ENCODE measurements at regions not wholly inside any gene's neighbourhood (a gene's known extent, or its start where the extent isn't known, plus 50 kb on each side); places are given as distances from the start of the nearest gene placed in this dataset.

DNA sequence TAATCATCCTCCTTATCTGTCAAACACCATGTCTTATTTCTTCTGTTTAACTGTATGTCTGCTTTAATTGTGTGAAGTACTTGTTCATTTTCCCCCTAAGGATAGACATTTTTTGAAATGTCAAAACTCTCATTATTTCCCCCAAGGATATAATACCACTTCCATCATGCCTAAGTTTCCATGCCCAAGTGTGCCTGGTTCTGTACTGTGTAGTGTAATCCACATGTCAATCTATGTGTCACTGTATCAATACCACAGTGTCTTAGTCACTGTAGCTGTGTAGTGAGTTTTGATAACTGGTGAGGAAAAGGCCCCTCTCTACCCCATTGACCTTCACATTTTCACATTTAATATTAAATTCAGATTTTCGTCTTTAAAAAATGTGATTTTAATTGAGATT is 1265.5 kb downstream of the PCDH9 start:
- Histone ChIP-seq H3K36me3 (no peaks in the 10 kb centered on the region), H3K4me1 (no peaks in the 10 kb centered on the region), H3K27me3 (no peaks in the 10 kb centered on the region), H3K27ac (no peak overlapping the region), H3K4me3 (no peak overlapping the region), H3K9me3 (no peaks in the 10 kb centered on the region)
- WGBS, 2 donors = 76 to 97% methylated on average over 1 of the region's 1 CpG
- TF ChIP-seq POLR2A (IDR thresholded peaks at IDR 0.05) = no peak
- DNase-seq = no peak
- intact Hi-C loops (cut with DNase I) = no loop called here

DNA sequence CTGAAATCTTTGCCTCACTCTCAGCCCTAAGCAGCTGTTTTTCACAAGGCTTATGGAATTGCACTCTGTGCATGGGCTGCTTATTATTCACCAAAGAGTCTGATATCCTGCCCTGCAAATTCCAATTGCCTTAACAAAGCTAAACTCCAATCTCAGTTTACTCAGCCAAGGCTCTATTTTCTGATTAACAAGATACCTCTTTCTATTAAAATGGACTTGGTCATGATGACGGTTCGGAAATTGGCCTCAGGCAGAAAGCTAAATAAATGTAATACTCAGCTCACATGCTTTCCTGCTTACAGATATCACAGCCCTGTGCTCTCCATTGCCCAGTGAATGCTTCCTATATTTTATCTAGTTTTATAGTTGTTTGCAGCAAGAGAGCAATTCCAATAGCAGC is 1270.8 kb downstream of the PCDH9 start:
- no peak for DNase-seq
- no peak for TF ChIP-seq POLR2A (IDR thresholded peaks at IDR 0.05)
- TF ChIP-seq, protein P1, sequence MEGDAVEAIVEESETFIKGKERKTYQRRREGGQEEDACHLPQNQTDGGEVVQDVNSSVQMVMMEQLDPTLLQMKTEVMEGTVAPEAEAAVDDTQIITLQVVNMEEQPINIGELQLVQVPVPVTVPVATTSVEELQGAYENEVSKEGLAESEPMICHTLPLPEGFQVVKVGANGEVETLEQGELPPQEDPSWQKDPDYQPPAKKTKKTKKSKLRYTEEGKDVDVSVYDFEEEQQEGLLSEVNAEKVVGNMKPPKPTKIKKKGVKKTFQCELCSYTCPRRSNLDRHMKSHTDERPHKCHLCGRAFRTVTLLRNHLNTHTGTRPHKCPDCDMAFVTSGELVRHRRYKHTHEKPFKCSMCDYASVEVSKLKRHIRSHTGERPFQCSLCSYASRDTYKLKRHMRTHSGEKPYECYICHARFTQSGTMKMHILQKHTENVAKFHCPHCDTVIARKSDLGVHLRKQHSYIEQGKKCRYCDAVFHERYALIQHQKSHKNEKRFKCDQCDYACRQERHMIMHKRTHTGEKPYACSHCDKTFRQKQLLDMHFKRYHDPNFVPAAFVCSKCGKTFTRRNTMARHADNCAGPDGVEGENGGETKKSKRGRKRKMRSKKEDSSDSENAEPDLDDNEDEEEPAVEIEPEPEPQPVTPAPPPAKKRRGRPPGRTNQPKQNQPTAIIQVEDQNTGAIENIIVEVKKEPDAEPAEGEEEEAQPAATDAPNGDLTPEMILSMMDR (IDR thresholded peaks at IDR 0.05) = no peak
- Histone ChIP-seq H3K27ac (no peak overlapping the region), H3K4me1 (no peaks in the 10 kb centered on the region), H3K9me3 (no peaks in the 10 kb centered on the region), H3K4me3 (no peak overlapping the region), H3K36me3 (no peaks in the 10 kb centered on the region), H3K27me3 (no peaks in the 10 kb centered on the region)
- intact Hi-C loops (cut with DNase I) = no loop called here
- WGBS, 2 donors = 59 to 76% methylated on average over 2 of the region's 2 CpGs

DNA sequence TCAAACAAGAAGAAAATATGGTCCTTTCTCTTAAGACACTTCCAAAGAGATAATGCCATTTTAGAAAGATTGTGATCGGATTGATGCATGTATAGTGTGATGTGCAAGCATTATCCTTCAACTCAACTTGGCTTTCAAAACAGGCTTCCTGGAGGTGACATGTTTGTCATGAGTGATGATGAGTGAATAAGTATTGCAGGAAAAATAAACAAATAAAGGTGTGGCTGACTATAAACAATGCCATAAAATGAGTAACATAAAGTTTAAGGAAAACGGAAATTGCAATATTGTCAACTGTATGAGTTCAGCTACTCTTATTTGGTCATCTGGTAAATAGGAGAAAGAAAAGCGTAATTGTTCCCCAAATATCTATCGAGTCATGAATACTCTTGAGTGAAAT is 1283.7 kb downstream of the PCDH9 start:
- Histone ChIP-seq H3K9me3 (no peaks in the 10 kb centered on the region), H3K36me3 (no peaks in the 10 kb centered on the region), H3K4me3 (no peak overlapping the region), H3K4me1 (no peaks in the 10 kb centered on the region), H3K27ac (no peak overlapping the region), H3K27me3 (no peaks in the 10 kb centered on the region)
- intact Hi-C loops (cut with DNase I) = no loop called here
- 68 to 86% methylated on average over 4 of the region's 4 CpGs for WGBS, 2 donors
- no peak for DNase-seq
- TF ChIP-seq, protein P1 (IDR thresholded peaks at IDR 0.05) = no peak
- no peak for TF ChIP-seq POLR2A (IDR thresholded peaks at IDR 0.05)

DNA sequence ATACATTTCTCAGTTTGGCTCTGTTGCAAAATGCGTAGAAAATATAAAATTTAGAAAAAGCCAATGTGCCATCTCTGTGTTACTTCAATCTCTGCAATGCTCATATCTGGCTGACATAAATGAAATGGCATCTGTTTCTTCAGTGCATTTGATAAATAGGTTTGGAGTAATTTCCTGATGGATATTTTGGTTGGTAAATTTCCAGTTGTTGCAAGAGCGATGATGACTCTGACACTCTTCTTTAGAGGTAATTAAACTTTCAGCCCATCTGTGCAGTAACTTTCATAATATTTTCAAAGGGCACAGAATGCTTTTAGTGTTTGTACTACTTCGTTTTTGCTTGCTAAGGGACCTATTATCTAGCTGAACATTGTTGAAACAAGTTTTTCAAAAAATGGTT is 1286.4 kb downstream of the PCDH9 start:
- intact Hi-C loops (cut with DNase I) = no loop called here
- H3K36me3 ChIP-seq = no peaks in the 10 kb centered on the region
- TF ChIP-seq, protein P1 (IDR thresholded peaks at IDR 0.05) = no peak
- no peak for TF ChIP-seq POLR2A (IDR thresholded peaks at IDR 0.05)
- no peaks in the 10 kb centered on the region for H3K27me3 ChIP-seq
- no peak for DNase-seq
- 54 to 58% methylated on average over 3 of the region's 3 CpGs for WGBS, 2 donors
- no peaks in the 10 kb centered on the region for H3K9me3 ChIP-seq
- no peak overlapping the region for H3K27ac ChIP-seq
- H3K4me3 ChIP-seq = no peak overlapping the region
- H3K4me1 ChIP-seq = no peaks in the 10 kb centered on the region

DNA sequence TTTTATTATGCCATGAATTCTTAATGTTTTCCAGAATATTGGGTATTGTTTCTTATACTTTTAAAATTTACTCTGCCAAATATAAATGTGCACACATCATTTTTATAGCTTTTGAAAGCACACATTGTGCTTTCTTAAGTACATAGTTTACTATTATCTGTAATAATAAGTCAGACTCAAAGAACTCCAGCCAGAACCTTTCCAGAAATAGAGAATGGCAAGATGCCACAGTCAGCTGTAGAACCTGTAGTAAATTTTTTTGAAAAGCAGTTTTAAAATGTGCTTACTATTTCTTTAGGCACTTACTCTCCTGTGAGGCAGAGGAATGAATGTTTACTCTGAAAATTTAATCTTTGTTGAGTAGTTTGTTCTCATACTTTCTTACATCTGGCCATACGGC is 1287.1 kb downstream of the PCDH9 start:
- DNase-seq = no peak

DNA sequence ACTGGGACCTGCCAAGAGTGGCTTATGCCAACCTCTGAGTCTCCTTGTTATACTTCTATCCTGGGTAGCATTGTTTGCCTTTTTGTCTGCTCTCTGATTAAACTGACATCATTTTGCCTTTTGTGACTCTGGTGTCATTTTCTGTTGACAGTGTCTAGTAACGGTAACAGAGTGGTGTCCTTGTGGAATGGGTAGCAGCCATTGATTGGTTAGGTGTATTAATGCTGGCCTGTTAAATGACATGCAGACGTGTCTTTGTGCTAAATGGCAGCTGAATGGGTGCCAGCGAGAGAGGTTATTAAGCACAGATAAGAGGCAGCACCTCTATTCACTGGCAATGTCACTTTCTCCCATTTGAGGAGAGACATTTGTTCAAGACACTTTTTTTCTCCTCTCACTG is 1289.4 kb downstream of the PCDH9 start:
- Histone ChIP-seq H3K4me1 (no peaks in the 10 kb centered on the region), H3K27ac (no peak overlapping the region), H3K9me3 (no peaks in the 10 kb centered on the region), H3K27me3 (no peaks in the 10 kb centered on the region), H3K4me3 (no peak overlapping the region), H3K36me3 (no peaks in the 10 kb centered on the region)
- DNase-seq = no peak
- no peak for TF ChIP-seq POLR2A (IDR thresholded peaks at IDR 0.05)
- TF ChIP-seq, protein P1 (IDR thresholded peaks at IDR 0.05) = no peak
- intact Hi-C loops (cut with DNase I) = no loop called here
- WGBS, 2 donors = 46 to 83% methylated on average over 3 of the region's 3 CpGs

More for the DNA sequence above, 1287.1 kb downstream of the PCDH9 start:
- Histone ChIP-seq H3K27me3 (no peaks in the 10 kb centered on the region), H3K4me3 (no peak overlapping the region), H3K4me1 (no peaks in the 10 kb centered on the region), H3K9me3 (no peaks in the 10 kb centered on the region), H3K36me3 (no peaks in the 10 kb centered on the region), H3K27ac (no peak overlapping the region)
- TF ChIP-seq, protein P1 (IDR thresholded peaks at IDR 0.05) = no peak
- no peak for TF ChIP-seq POLR2A (IDR thresholded peaks at IDR 0.05)
- intact Hi-C loops (cut with DNase I) = no loop called here
- WGBS, 2 donors = 68 to 70% methylated on average over 1 of the region's 1 CpG
